MM.1S (cell line): ENCODE measurements at regions not wholly inside any gene's neighbourhood (a gene's known extent, or its start where the extent isn't known, plus 50 kb on each side); places are given as distances from the start of the nearest gene placed in this dataset.

Experiments
- EZH2 ChIP-seq: fragments of 300-600 bp; sonication (generic); optimal IDR thresholded peaks from 2 replicates; pipeline ENCODE3; 2017; ENCODE audit warnings: low read depth, mild to moderate bottlenecking, antibody characterized with exemption, low read length, mixed read lengths
- EZH2phosphoT487 ChIP-seq: fragments of 300-600 bp; sonication (generic); IDR thresholded peaks from 2 replicates; pipeline ENCODE4 v1.6.1; 2018; ENCODE audit warnings: antibody characterized with exemption, low read length
- TF ChIP-seq, protein P1 (sequence below): fragments of 300-600 bp; sonication (generic); IDR thresholded peaks from 2 replicates; pipeline ENCODE4 v1.5.1; 2016; ENCODE audit warnings: antibody characterized with exemption, low read length, mixed read lengths

DNA sequence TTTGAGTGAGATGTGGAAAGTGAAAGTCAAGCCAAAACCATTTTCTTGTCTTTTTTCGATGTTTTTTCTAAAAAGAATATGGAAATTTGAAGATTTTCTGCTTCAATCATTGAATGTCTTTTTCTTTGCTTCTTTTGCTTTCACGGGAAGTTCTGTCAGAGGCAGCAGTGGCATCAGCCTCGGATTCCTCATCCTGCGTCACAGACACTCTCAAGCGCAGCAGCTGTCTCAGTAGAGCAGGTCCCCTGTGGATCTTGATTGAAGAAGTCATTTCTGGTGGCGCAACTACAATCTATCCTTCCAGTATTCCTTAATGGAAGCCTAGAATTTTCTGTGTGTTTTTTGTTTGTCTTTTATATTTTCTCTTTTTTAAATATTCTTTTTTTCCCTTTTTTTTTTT is 52.7 kb upstream of the NEIL3 start:
- TF ChIP-seq, protein P1, sequence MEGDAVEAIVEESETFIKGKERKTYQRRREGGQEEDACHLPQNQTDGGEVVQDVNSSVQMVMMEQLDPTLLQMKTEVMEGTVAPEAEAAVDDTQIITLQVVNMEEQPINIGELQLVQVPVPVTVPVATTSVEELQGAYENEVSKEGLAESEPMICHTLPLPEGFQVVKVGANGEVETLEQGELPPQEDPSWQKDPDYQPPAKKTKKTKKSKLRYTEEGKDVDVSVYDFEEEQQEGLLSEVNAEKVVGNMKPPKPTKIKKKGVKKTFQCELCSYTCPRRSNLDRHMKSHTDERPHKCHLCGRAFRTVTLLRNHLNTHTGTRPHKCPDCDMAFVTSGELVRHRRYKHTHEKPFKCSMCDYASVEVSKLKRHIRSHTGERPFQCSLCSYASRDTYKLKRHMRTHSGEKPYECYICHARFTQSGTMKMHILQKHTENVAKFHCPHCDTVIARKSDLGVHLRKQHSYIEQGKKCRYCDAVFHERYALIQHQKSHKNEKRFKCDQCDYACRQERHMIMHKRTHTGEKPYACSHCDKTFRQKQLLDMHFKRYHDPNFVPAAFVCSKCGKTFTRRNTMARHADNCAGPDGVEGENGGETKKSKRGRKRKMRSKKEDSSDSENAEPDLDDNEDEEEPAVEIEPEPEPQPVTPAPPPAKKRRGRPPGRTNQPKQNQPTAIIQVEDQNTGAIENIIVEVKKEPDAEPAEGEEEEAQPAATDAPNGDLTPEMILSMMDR = no peak
- no peak for TF ChIP-seq EZH2
- TF ChIP-seq EZH2phosphoT487 = no peak
